ENCODE measurements at regions not wholly inside any gene's neighbourhood (a gene's known extent, or its start where the extent isn't known, plus 50 kb on each side); places are given as distances from the start of the nearest gene placed in this dataset.

- Histone ChIP-seq H3K79me2 (ENCODE audit: insufficient read depth, low read length) (no peaks in the 10 kb centered on the region), H3K27ac (ENCODE audit: insufficient read length, low read depth, low read length) (no peak overlapping the region), H2BK5ac (ENCODE audit: insufficient read length, low read length) (no peak overlapping the region), H4K5ac (ENCODE audit: insufficient read length, low read depth, low read length) (no peak overlapping the region), H3K56ac (ENCODE audit: insufficient read length, low read depth, low read length) (no peak overlapping the region), H2BK20ac (ENCODE audit: low read depth, low read length, poor library complexity, severe bottlenecking) (no peak overlapping the region), H3K23ac (ENCODE audit: insufficient read length, low read depth, low read length) (no peak overlapping the region), H2AFZ (ENCODE audit: low read length) (no peak overlapping the region), H3K14ac (ENCODE audit: insufficient read depth, low read length) (no peak overlapping the region), H3K4me2 (ENCODE audit: insufficient read depth, insufficient read length, low read length) (no peak overlapping the region), H4K91ac (ENCODE audit: insufficient read length, low read depth, low read length) (no peak overlapping the region), H3K4me1 (ENCODE audit: insufficient read depth, low read length) (no peaks in the 10 kb centered on the region), H4K20me1 (ENCODE audit: control insufficient read depth, insufficient read depth, insufficient read length) (no peaks in the 10 kb centered on the region), H4K8ac (replicated peaks; ENCODE audit: insufficient read length, low read depth, low read length) (no peak overlapping the region), H2BK12ac (ENCODE audit: insufficient read length, low read depth, low read length) (no peak overlapping the region), H3K79me1 (ENCODE audit: insufficient read depth, low read depth, low read length, poor library complexity, severe bottlenecking) (no peaks in the 10 kb centered on the region), H3T11ph (ENCODE audit: low read length) (no peak overlapping the region), H2AK5ac (ENCODE audit: insufficient read length, low read length) (no peak overlapping the region), H3K27me3 (ENCODE audit: insufficient read depth, low read length) (no peaks in the 10 kb centered on the region), H3K9me3 (ENCODE audit: control insufficient read depth, low read depth, low read length) (no peaks in the 10 kb centered on the region), H3K23me2 (ENCODE audit: insufficient read length, low read depth, low read length, poor library complexity, severe bottlenecking) (no peaks in the 10 kb centered on the region), H2BK120ac (ENCODE audit: low read depth, low read length, poor library complexity, severe bottlenecking) (no peak overlapping the region), H3K9ac (ENCODE audit: extremely low read depth, insufficient read length, low read length) (no peak overlapping the region), H2BK15ac (ENCODE audit: low read depth, low read length) (no peak overlapping the region), H3K4ac (ENCODE audit: low read depth, low read length) (no peak overlapping the region), H3K18ac (ENCODE audit: insufficient read length, low read depth, low read length) (no peak overlapping the region)
- H3K4me3 Mint-ChIP-seq: no peak overlapping the region
- no peaks in the 10 kb centered on the region; the same call in 1 of the 2 replicates for H3K27me3 Mint-ChIP-seq (ENCODE audit: low read depth)
- no peaks in the 10 kb centered on the region for H3K4me1 Mint-ChIP-seq
- no peak for DNase-seq
- TF ChIP-seq, protein P1, sequence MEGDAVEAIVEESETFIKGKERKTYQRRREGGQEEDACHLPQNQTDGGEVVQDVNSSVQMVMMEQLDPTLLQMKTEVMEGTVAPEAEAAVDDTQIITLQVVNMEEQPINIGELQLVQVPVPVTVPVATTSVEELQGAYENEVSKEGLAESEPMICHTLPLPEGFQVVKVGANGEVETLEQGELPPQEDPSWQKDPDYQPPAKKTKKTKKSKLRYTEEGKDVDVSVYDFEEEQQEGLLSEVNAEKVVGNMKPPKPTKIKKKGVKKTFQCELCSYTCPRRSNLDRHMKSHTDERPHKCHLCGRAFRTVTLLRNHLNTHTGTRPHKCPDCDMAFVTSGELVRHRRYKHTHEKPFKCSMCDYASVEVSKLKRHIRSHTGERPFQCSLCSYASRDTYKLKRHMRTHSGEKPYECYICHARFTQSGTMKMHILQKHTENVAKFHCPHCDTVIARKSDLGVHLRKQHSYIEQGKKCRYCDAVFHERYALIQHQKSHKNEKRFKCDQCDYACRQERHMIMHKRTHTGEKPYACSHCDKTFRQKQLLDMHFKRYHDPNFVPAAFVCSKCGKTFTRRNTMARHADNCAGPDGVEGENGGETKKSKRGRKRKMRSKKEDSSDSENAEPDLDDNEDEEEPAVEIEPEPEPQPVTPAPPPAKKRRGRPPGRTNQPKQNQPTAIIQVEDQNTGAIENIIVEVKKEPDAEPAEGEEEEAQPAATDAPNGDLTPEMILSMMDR (conservative IDR thresholded peaks at IDR 0.05): no peak
- H3K27ac Mint-ChIP-seq: peak overlapping the region in 1 of 3 experiments; percentile 27; a peak in 1 of 7 replicates
- peaks cover 0 to 3% of the 10 kb centered on the region in 2 experiments; a peak in 2 of 5 replicates for H3K9me3 Mint-ChIP-seq
- H3K36me3 Mint-ChIP-seq (ENCODE audit: insufficient read depth in 1 of 3, low read depth in 3 of 3): peaks cover 0 to 4% (median 0%) of the 10 kb centered on the region in 3 experiments; a peak in 2 of 7 replicates
- no CpG with 5 or more reads among the region's 5 CpGs for WGBS (ENCODE audit: extremely low coverage, insufficient read length, low lambda C conversion rate)
Observed at GRCh38 chr12:16972923-16973770, 367.2 kb upstream of the LMO3 start.
